AG20443 (cell line): ENCODE measurements at regions not wholly inside any gene's neighbourhood (a gene's known extent, or its start where the extent isn't known, plus 50 kb on each side); places are given as distances from the start of the nearest gene placed in this dataset.
A peak's percentile ranks its signal among the peaks of the same experiment; 100 is the strongest.
"Not testable (repeated sequence)": the region's sequence is repeated elsewhere in the genome, so short reads cannot be mapped to it uniquely, and the experiment has no call there.

Experiments
- DNase-seq: peaks from one replicate; pipeline ENCODE4 v3.0.0; 2012; ENCODE audit warnings: low spot score, mixed read lengths

DNA sequence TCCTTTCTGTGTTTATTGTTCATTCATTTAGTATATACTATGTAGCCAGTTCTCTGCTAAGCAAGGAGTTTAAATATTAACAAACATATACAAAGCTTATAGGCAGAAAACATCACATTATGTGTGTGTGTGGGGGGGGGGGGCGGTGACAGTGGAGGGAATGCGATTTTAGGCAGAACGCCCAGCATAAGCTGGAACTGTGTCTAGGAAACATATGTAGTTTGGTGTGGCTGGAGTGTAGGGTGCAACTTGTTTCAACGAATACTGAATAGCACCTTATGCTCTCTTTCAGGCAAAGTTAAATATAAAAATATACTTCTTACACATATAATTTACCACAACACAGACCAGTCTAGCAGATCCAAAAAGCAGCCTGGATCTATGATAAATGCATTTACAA, 980.6 kb downstream of the SLC6A15 start:
- DNase-seq = no peak

DNA sequence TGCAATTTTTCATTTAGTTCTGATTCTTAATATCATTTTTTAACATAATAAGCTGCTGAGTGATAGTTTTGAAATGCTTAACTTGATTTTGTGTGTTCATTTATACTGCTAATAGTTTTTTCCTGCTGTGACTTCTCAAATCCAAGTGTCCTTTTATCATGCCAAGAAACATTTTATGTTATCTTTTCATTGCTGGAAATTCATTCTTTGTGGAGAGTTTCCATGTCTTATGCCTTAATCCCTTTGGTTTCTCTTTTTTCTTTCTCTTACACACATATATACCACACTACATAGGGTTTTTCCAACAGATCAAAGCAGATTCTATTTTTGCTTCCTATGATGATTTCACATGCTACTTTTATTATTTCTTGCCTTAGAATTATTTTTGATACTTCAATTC, 981.1 kb downstream of the SLC6A15 start:
- DNase-seq = no peak

DNA sequence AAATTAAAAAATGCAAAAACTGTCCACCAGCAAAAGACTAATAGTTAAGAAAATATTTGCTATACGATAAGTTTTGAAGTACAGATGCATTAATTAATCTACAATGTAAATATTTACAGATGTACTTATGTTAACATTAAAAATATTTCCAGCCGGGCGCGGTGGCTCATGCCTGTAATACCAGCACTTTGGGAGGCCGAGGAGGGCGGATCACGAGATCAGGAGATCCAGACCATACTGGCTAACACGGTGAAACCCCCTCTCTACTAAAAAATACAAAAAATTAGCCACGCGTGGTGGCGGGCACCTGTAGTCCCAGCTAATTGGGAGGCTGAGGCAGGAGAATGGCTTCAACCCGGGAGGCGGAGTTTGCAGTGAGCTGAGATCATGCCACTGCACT, 982.8 kb downstream of the SLC6A15 start:
- DNase-seq = not testable (repeated sequence)

DNA sequence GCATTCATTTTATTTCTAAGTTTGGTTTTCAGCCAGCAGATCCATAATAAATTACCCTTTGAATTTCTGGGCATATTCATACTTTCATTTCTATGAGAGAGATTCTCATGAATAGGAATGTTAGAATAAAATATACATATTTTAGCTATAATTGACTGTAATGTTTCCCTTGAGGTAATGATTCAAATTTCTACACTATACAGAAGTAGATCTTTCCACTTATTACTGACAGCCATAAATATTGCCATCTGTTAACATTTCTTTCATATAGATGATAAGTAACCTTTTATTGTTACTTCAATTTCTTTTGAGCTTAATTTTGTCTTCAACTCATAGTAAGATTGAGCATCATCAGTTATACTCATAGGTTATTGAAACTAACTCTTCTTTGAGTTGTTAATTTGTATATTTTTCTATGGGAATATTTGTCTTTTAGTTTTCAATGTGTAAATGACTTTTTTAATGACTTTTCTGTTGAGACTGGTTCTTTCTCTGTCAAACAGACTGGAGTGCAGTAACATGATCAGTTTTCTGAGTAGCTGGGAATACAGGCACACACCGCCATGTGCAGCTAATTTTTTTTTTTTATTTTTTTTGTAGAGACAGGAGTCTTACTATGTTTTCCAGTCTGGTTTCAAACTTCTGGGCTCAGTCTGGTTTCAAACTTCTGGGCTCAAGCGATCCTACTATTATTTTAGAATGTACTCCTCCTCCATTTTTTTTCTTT, 991.6 kb downstream of the SLC6A15 start:
- no peak for DNase-seq

DNA sequence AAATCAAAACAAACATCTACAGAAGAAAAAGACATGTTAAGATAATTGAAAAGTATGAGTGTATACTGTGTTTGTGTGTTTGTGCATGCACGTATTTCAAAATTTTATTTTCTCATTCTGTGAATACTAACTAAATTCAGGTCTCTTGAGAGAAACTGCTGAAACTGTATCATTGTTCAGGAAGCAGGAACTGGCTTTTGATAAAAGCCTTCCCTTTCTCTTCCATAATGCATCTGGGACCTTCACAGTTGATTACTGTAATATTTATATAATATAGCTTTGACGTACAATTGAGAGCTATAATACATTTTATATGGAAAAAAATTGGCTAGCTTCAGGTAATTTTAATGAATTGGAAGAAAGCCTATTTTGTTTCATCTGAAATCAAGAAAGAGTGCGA, 993.5 kb downstream of the SLC6A15 start:
- no peak for DNase-seq

DNA sequence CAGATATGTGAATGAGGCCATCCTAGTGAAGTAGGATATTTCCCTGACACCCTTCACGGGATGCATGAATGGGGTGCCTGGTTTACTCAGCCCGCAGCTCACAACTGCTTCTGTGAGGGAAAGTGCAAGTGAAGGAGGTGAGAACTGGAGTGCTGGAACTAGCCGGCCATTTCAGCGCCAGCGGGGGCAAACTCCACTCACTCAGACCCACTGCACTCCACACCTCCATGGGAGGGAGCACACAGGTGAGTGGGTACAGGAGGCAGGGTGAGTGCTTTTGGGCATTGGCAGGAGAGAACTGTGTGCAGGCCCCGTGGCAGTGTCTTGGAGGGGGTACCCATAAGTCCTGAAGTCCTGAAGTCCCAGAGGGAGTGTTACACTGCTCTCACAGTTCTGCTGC, 1008.4 kb downstream of the SLC6A15 start:
- no peak for DNase-seq

DNA sequence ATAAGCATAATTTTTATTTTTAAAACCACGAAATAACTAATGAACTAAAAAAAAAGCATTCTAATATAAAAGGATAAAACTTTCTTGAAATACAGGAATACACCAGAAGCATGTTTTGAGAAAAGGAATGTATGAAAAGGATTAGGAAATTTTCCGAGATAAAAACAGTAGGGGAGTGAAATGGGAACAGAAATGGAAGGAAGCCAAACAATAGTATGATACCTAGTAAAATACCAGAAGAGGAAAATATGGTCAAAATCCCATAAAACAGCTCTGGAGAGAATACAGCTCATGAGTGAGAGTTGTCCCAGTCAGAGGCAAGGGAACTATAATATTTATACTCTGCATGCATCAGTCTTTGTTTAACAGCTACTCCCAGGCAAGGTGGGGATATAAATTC, 1016.2 kb downstream of the SLC6A15 start:
- DNase-seq = no peak

DNA sequence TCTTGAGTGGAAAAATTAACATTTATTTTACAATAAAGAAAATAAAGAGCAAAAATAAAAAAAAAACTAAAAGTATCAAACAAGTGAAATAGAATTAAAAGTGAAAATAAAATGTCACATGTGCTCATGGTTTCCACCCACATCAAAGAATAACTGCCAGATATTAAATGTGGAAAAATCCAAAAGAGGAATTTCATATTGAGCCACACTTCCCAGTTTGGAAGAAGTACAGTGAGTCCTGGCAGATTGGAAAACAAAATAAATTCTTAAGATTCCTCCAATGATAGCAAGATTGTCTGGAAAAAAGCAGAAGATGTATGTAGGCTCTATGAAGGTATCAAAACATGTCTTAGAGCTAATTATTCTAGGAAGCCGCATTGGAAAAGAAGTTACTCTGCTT, 1019.5 kb downstream of the SLC6A15 start:
- DNase-seq = peak; percentile 20

DNA sequence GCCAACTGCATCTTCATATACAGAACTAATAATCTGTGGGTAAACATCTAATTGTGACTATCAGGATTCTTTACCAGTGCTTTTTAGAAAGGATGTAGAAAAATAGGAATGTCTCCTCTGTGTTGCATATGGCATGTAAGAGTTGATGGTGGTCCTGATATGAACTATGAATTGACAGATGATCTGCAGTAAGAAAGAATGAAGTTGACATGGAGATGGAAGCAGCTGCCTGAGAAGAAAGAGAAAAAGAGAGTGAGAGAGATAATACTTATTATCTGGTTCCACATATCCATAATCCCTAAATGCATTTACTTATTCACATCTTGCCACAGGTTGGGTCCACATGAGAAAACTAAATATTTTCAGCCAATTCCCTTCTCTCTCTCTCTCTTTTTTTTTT, 1022.9 kb downstream of the SLC6A15 start:
- DNase-seq = no peak

DNA sequence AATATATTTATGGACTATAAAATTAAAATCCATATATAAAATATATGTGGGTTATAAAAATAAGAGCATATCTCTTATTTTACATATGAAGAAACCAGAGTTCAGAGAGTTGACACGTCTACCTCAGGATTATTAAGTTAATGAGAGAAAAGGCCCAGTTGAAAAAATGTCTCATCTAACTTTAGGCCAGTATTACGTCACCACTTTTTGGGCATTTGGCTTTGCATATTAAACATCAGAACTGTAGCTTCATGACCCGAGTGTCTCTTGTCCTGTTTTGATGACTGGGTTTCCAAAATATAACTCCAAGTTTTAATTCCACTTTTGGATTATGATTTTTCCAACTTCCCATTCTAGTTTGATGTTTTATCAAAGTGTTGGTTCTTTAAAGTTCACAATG, 1026.1 kb downstream of the SLC6A15 start:
- no peak for DNase-seq

DNA sequence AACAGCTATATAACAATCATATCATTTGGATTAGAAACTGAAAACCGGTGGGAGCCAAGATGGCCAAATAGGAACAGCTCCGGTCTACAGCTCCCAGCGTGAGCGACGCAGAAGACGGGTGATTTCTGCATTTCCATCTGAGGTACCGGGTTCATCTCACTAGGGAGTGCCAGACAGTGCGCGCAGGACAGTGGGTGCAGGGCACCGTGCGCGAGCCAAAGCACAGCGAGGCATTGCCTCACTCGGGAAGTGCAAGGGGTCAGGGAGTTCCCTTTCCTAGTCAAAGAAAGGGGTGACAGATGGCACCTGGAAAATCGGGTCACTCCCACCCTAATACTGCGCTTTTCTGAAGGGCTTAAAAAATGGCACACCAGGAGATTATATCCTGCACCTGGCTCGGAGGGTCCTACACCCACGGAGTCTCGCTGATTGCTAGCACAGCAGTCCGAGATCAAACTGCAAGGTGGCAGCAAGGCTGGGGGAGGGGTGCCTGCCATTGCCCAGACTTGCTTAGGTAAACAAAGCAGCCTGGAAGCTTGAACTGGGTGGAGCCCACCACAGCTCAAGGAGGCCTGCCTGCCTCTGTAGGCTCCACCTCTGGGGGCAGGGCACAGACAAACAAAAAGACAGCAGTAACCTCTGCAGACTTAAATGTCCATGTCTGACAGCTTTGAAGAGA, 1041.5 kb downstream of the SLC6A15 start:
- DNase-seq = not testable (repeated sequence)

DNA sequence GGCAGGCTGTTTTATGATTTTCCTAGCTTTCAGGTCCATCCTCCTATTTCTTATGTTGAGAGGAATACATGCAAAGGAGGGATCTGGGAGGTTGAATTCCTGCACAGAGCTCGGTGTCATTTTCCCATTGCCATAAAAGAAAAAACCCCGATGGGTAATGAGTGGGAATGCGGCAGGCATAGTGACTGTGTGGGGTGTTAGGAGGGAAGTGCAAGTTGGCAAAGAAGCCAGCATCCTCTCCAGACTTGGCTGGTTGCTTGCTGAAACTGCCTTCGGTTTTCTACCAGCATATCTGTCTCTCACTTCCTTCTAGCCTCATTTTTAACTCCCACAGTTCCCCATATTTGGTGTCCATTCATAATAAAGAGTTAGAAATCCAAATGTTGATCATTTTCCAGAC, 1046.1 kb downstream of the SLC6A15 start:
- no peak for DNase-seq

DNA sequence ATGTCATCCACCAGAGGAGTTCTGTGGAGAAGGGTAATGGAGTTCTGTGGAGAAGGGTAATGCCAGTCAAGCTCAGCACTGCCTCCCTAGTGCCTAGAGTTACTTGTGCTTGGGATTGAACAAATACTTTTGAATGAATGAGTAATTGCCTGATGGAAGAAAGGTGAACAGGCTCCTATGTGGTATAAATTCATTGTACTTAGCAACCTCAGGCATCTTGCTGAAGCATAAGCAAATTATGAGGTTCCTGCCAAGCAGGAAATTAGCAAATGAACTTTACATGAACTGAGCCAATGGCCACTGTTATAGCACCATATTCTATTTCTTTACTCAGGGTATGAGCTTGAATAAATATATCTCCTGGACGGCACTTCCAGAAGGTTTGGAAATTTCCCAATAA, 1047.2 kb downstream of the SLC6A15 start:
- no peak for DNase-seq

DNA sequence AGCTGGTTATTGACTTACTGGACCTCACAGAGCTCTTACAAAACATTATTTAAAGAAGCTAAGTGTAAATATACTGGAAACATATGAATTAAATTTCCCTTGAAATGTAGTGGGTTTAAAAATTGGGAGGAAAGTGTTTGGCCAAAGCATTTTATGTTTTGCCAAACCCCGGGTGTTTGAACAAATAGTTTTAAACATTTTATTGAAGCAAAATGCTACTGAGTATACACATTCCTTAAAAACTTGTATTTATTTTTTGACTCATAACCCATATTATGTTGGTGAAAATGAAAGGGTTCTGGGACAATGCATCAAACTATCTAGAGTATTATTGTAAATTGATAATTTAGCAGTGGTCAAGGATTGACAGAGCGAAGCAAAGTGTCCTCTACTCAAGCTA, 1048.5 kb downstream of the SLC6A15 start:
- no peak for DNase-seq

DNA sequence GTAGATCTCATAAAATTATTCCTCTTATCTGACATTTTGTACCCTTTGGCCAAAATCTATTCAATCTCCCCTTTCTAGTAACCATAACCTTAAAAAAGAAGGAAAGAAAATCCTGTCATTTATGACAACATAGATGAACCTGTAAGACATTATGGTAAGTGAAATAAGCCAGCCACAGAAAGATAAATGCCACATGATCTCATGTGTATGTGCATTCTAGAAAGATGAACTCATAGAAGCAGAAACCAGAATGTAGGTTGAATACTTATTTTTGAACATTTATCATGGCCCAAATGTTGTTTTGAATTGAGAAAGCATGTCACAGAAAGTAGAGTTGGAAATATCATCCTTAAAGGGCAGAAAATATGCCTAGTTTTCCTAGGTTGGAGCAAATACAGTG, 1053.6 kb downstream of the SLC6A15 start:
- DNase-seq = no peak

DNA sequence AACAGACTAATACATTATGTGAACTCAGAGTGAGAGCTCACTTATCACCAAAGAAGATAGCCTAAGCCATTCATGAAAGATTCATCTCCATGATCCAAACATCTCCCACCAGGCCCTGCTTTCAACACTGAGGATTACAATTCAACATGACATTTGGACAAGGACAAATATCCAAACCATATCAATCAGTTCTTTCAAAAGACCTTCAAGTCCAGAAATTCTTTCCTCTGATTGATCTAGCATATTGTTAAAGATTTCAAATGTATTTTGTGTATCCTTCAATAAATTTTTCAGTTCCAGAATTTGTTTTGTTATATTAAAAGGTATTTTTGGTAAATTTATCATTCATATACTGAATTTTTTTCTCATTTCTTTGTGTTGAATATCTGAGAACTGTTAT, 1055.8 kb downstream of the SLC6A15 start:
- no peak for DNase-seq

DNA sequence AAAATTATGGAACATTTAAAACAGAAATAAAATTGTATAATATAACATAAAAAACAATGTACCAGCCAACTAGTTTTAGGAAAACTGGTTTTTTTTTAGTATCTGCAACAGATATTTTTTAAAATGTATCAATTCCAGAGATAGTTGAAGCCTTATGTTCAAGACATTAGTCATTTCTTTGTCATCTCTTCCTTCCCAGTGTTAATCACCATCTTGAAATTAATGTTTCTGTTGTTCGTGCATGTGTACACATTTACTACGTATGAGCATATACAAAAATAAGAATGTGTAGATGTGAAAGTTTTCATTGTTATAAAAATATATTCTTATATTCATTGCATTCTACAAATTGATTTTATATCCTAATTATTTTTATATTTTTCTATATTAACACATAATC, 1062.1 kb downstream of the SLC6A15 start:
- no peak for DNase-seq

DNA sequence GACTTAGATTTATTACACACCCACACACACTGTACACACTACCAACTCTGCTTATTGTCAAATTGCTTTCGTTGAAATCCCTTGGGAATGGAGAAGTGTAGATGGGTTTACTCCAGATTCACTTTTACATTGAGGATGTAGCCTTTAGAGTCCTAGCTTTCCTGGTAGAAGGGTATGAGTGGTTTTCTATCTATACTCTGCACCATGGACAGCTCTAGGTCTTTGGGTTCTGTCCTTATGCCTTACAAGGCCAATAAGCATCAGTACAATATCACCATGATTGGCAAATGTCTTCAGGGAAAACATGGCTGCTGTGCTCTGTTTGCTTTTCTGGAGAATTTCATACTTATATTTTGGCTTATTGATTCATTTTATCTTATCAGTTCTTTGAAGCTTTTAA, 1063.9 kb downstream of the SLC6A15 start:
- no peak for DNase-seq

DNA sequence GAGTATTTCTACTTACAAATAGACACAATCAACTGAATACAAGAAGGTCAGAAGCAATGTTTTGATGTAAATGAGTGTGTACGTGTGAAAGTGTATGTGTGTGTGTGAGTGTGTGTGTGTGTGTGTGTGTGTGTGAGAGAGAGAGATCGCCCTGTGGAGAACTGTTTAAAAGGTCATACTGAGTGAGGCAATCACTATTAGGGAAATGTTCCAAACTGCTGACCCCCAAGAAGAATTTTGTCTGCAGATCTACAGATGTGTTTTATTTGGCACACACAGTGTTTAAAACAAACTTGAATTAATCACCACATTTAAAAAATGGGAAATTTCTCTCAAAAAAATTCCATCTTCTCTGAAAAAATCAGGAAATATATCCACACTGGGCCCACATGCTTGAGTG, 1069.1 kb downstream of the SLC6A15 start:
- no peak for DNase-seq

DNA sequence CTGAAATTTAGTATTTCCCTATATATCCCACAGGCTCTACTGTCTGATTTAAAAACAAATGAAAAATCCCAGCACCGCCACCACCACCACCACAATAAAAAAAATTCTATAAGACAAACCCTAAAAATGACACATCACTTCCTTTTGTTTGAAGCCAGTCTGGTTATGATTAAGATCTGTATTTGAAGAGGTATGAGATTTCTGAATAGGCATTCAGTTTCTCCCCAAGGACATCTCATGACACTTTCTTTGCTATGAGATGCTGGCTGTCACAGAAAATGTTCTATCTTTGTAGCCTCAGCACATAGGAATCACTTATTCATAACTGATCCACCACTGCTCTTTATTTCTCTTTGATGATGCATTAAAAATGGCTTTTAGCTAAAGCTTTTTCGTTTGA, 1071.0 kb downstream of the SLC6A15 start:
- no peak for DNase-seq

DNA sequence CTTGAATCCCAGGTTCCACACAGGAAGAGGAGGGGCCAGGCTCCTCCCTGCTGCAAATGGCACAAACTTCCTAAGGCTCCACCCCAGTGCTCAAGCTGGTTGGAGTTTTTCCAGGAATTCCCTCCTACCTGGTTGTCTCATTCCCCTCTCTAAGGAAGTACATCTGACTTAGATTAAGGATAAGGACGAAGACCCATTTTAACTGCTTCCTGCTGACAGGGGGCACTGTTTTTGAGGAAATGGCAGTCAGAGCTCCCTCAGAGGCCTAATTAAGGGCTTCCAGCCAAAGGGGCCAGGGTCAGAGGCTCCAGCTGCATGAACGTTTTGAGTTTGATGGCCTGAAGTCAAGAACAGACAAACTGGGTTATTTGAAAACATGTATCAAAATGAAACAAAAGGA, 1084.7 kb downstream of the SLC6A15 start:
- DNase-seq = no peak

DNA sequence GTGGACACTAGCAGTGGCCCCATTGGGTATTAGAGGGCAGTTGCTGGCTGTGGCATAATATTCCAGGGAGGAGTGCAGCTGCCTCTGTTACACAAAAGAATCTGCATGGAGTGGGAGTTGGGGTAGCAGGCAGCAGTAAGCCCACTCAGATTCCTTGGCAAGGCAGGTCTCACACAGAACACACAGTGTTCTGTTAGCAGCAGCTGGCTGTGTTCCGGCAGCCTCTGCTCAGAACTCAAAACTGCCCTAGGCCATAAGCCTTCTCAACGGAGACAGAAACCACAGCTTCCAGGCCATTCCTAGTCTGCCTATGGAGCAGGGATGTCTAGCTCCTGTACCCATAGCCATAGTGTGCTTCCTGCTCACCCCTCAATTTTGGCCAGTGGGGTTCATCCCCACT, 1085.4 kb downstream of the SLC6A15 start:
- no peak for DNase-seq

DNA sequence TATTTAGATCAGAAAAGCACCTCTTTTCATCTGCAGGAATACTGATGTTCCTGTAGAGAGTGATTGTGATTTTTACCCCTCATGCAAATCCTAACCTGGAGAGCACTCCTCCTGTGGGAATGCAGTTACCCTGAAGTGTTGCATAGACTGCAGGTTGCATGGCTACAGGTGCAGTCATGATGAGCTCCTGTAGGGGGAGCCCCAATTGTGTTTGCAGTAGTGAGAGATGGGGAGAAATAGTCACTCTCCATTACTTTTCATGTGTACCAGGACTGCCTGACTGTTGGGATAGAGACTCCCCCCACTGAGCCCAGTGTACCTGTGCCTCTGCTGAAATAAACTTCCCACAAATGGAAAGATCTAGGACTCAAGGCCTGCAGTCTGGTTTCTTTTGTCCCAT, 1086.5 kb downstream of the SLC6A15 start:
- DNase-seq = peak; percentile 61
